ENCODE measurements at regions not wholly inside any gene's neighbourhood (a gene's known extent, or its start where the extent isn't known, plus 50 kb on each side); places are given as distances from the start of the nearest gene placed in this dataset.

DNA sequence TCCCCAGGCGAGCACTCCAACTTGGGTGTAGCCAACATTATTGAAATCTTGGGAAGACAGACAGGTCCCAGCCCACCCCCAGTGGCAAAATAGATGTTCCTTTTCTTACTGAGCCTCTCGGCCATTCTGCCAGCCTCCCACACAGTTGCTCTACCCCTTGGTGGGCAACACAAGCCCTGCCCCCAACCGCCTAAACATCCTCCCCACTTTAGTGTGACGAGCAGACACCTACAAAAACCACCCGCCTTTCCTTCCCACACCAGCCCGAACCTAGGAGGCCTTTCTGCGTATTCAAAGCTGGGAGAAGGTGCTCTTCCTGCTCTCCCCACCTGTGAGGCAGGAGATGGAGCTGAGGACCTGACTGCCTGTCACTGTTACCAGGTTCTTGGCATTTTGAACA is 58.6 kb upstream of the CAB39 start:
- TF ChIP-seq EZH2phosphoT487 (IDR thresholded peaks at IDR 0.05; ENCODE audit: low read length): no peak
- TF ChIP-seq, protein P1, sequence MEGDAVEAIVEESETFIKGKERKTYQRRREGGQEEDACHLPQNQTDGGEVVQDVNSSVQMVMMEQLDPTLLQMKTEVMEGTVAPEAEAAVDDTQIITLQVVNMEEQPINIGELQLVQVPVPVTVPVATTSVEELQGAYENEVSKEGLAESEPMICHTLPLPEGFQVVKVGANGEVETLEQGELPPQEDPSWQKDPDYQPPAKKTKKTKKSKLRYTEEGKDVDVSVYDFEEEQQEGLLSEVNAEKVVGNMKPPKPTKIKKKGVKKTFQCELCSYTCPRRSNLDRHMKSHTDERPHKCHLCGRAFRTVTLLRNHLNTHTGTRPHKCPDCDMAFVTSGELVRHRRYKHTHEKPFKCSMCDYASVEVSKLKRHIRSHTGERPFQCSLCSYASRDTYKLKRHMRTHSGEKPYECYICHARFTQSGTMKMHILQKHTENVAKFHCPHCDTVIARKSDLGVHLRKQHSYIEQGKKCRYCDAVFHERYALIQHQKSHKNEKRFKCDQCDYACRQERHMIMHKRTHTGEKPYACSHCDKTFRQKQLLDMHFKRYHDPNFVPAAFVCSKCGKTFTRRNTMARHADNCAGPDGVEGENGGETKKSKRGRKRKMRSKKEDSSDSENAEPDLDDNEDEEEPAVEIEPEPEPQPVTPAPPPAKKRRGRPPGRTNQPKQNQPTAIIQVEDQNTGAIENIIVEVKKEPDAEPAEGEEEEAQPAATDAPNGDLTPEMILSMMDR (IDR thresholded peaks at IDR 0.05; ENCODE audit: low read length): no peak

Data from MM.1S (cell line).